MV-4-11 (cell line): ENCODE measurements at regions not wholly inside any gene's neighbourhood (a gene's known extent, or its start where the extent isn't known, plus 50 kb on each side); places are given as distances from the start of the nearest gene placed in this dataset.

ENCODE experiments used
- DNase-seq: peaks from one replicate; lab custom pipeline; 2025; lab: John Stamatoyannopoulos, UW

DNA sequence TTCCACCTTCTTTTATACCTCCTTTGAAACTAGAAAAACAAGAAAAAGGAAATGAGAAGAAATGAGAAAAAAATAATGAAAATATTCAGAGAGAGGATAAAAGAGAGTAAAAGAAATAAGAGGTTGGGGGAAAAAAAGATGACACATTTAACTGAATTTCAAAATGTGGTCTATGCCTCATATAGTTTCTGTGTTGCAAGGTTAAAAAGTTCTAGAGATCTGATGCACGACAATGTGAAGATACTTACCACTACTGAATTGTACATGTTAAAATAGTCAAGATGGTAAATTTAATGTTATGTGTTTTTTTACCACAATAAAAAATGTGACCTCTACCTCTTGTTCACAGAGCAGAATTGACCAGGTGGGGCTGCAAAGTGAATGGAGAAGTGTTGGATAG, 314.8 kb upstream of the OR4E1 start:
- no peak for DNase-seq

DNA sequence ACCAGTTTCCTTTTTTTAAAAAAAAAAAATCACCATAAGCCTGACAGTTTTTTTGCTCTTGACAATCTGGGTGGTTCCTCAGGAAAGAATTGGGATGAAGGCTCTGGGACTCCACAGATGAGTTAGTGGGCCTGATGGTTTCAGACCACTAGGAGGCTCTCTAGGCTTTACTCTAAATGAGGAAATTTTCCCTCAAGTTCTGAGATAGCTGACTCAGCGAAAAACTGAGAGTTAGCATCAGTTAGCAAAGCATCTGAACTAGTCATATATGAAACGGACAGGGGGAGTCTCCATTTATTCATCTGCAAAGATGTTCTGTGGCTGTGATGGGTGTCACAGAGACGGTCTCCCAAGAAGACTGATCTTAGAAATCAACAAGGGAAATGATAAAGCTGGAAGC, 314.3 kb upstream of the OR4E1 start:
- peak; percentile 37 for DNase-seq

DNA sequence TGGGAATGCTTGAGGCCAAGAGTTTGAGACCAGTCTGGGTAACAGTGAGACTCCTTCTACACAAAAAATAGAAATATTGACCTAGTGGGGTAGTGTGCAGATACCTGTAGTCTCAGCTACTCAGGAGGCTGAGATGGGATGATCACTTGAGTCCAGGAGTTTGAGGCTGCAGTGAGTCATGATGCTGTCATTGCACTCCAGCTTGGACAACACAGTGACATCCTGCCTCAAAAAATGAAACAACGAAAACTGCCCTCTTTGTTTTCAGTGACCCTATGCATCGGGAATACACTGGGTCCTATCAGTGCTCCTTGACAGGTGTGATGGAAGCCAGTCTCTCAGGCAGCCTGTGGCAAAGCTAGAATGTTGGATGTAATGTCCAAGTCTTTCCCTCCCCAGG, 311.5 kb upstream of the OR4E1 start:
- no peak for DNase-seq

DNA sequence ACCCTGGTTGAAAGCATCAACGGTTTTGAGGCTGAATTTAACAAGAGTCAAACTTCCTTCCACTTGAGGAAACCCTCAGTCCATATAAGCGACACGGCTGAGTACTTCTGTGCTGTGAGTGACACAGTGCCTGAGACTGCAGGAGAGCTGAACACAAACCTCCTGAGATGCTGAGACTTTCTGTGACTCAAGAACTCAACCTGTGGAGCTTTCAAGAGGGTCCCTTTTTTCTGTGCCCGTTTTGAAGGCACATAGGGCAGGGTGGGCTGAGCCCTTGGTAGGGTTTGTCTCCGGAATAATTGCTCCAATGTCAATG, 305.3 kb upstream of the OR4E1 start:
- DNase-seq: no peak

DNA sequence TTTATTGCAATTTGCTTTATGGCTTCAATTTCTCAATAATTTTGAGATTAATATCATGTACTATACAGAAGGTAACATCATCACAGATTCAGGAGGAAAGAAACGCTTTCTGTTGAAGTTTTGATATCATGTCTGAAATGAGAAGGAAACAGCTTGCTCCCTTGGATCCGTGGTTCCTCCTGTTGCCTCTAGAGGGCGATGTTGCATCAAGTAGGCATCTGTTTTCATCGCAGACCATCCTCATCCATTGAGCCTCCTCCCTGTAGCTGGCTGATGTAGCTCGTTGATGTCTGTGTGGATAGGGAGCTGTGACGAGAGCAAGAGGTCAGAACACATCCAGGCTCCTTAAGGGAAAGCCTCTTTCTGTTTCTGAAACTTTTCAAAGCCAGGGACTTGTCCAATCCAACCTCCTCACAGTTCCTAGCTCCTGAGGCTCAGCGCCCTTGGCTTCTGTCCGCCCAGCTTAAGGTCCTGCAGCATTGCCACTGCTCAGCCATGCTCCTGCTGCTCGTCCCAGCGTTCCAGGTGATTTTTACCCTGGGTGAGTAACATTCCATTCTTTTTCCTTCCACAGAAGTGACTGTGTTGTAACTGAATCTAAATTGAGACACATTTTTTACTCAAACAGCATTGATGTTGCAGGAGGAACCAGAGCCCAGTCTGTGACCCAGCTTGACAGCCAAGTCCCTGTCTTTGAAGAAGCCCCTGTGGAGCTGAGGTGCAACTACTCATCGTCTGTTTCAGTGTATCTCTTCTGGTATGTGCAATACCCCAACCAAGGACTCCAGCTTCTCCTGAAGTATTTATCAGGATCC, 304.8 kb upstream of the OR4E1 start:
- DNase-seq: peak; percentile 27

DNA sequence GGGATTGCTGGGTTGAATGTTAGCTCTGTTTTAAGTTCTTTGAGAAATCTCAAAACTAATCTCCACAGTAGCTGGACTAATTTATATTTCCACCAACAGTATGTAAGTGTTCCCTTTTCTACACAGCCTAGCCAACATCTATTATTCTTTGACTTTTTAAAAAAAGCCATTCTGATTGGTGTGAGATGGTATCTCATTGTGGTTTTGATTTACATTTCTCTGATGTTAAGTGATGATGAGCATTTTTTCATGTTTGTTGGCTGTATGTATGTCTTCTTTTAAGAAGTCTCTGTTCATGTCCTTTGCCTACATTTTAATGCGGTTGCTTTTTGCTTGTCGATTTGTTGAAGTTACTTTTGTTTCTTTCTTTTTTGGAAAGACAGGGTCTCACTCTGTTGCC, 301.1 kb upstream of the OR4E1 start:
- DNase-seq: no peak

DNA sequence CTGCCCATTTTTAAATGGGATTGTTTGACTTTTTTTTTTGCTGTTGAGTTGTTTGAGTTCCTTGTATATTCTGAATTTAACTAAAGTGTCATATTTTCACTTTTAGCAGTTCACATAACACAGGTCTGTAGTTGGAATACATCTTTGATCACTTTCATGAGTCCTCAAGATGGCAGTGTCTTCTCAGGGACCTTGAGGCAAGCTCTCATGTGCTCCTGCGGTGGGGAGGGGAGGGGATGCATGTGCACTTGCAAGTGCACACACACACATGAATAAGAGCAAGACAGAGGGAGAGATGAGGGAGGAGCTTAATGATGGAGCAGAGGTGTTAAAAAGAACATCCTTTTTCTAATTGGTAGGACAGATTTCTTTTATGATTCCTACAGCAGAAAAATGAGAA, 291.4 kb upstream of the OR4E1 start:
- DNase-seq: no peak

DNA sequence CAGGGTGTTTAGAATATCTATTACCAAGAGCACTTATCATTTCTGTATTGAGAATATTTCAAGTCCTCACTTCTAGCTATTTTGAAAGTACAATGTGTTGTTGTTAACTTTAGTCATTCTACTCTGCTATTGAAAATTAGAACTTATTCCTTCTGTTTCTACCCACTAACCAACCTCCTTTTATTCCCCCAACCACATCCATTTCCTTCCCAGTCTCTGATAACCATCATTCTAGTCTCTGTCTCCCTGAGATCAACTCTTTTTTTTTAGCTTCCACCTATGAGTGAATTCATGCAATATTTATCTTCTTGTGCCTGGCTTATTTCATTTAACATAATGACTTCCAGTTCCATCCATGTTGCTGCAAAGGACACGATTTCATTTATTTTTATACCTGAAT, 290.6 kb upstream of the OR4E1 start:
- DNase-seq: no peak

DNA sequence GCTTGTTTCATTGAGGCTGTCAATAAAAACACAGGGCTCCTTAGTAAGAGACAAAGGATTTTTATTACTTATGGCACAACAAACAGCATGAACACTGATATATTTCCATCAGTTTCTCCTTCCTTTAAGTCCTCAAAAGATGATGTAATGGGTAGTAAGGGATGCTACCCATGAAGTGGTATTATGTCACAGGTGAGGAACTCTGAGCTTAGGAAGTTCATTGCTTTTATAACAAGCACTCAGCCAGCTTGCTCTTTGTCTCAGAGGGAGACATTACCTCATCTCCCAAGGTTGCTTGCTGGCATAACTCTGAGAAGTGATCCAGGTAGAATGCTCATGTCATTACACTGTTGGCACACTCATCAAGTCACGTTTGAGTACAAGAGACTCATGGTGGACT, 287.0 kb upstream of the OR4E1 start:
- no peak for DNase-seq

DNA sequence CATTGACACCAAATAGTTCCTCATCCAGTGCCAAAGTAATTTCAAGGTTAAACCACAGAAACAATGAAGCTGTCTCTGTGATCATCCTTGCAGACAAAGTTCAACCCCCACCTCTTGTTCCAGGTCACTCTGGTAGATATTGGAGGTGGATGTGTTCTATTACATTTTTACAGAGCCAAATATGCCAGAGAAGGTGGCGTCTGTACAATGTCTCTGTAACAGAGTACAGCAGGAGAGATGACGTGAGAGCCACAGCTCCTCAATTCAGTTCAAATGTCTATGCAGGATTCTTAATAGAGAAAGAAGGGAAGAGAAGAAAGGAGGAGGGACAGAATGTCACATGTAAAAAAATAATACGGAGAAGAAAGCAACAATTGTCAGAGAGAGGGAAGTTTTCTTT, 268.3 kb upstream of the OR4E1 start:
- DNase-seq: no peak

DNA sequence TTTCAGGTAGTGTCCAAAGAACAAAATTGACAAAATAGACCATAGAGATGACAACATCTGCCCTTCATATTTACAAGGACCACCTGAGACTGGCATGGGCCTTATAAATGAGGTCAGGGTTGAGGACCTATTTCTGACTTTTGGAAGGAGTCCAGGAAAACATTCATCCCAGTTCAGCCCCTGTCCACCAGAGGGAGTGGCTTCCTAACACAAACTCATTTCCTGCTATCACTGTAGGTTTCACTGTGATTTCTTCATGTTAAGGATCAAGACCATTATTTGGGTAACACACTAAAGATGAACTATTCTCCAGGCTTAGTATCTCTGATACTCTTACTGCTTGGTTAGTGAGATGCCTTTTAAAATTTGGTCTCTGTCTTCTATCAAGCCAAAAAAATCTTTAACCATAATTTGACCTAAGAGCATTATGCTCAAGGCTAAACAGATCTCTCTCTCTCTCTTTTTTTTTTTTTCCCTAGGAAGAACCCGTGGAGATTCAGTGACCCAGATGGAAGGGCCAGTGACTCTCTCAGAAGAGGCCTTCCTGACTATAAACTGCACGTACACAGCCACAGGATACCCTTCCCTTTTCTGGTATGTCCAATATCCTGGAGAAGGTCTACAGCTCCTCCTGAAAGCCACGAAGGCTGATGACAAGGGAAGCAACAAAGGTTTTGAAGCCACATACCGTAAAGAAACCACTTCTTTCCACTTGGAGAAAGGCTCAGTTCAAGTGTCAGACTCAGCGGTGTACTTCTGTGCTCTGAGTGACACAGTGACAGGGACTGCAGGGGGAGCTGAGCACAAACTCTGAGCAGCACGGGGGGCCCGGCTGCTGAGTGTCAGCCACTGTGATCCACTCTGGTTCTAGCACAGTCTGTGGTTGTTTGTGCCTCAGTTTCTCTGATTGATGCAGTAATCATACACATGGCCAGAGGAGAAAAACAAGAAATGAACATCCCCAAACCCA, 267.6 kb upstream of the OR4E1 start:
- DNase-seq: peak; percentile 2

DNA sequence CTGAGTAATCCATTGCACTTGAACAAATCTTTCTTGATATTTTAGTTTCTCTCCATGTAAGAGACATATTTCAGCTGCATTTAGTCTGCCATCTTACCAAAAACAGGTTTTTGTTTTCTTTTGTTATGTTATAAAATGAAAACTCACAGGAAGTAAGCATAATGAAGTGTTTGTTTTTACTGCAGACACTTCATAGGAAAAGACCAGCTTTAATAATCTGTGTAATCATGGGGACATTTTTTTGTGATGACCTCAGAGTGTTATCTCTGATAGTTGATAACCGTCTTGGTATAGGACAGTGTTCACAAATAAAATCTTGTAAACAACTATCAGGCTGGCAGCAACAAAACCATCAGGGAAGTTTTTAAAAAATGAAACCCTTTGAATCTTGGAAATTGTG, 266.2 kb upstream of the OR4E1 start:
- no peak for DNase-seq

DNA sequence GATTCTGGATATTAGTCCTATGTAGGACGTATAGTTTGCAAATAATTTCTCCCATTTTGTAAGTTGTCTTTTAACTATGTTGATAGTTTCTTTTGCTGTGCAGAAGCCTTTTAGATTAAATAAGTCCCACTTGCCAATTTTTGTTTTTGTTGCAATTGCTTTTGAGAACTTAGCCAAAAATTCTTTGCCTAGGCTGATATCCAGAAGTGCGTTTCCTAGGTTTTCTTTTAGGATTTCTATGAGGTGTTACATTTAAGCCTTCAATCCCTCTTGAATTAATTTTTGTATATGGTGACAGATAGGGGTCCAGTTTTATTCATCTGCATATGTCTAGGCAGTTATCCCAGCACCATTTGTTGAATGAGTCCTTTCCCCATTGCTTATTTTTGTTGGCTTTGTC, 264.4 kb upstream of the OR4E1 start:
- DNase-seq: no peak

DNA sequence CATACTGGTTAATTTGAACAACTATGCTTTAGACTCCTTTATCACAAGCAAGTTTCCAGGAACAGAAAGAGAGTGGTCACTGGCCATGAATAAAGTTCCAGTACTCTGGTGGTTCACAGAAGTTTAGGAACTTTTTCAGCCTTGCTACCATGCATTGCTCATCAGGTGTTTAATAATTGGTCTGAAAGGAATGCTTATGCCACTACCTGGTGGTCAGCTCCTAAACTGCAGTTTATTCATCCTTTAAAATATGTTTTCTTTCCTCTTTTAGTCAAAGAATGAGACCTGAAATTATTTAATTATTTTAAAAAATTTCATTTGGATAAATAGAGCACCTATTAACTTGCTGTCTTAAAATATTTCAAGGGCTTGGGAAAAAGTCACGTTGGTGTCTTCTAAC, 260.1 kb upstream of the OR4E1 start:
- no peak for DNase-seq

DNA sequence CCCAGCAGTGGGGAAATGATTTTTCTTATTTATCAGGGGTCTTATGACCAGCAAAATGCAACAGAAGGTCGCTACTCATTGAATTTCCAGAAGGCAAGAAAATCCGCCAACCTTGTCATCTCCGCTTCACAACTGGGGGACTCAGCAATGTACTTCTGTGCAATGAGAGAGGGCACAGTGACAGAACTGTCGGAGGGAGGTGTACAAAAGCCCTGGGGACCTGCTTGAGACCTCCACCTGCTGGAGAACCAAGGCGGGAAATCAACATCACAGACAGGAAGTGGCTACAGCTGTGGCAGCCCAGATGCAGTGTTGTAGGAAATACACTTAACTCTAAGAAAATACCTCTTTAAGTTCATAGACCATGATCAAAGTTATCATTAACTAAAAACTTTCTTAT, 250.9 kb upstream of the OR4E1 start:
- no peak for DNase-seq

DNA sequence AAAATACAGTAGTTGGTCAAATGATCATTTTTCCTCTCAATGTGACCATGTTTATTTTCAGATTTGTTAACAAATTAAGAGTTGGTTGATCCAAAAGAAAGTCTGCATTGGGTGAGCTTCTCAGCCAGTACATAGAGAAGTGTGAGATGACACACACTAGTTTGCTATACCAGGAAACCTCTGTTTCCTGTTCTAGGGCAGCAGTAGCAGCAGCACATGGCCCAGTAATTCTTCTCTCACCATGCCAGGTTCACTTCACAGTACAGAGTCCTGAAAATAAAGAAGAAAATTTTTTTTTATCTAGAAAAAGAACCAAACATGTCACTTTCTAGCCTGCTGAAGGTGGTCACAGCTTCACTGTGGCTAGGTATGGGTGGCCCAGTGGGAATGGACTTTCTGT, 250.2 kb upstream of the OR4E1 start:
- DNase-seq: no peak

DNA sequence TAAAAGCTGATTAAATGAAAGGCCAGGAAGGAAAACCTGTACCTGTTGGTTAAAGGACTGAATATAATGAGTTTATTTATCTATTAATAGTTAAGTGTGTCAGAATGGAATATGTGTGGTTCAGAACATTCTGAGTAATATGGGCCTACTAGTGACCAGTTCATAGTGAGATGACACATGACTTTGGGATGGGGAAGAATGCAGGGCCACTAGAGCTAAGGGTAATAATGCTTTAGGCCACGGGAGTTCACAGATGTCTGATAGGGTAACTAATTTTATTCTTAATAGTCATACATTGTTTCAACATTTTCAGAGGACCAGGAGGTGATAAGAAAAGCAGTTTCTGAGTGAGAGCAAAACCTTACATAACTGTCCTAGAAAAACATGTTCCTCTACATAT, 247.8 kb upstream of the OR4E1 start:
- no peak for DNase-seq

DNA sequence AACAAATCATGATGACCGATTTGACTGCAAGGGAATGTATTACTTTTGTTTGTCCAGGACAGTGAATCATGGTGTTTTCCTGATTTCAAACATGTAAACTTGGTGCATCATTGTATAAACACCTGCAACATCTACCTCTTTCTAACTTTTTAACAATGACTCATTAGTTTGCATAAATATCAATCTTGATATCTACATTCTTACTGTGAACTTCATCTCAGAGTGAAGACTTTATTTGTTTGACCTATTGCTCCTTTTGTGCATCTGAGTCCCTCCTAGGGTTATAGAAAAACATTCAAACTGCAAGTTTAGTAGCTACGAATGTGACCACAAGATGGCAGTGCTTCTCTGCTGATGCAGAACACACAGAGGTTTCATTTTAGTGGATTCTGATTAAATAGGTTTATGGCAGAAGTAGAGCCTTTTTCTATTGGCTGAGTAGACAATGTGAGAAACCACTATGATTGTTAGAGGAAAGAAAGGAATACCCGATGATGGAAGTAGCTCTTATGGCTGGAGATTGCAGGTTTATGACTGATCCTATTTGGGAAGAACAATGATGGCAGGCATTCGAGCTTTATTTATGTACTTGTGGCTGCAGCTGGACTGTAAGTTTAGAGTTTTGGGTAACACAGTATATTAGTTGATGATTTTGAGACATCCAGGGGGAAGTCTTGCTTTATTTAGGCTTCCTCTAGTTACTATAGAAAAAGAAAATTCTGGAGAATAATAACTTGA, 244.2 kb upstream of the OR4E1 start:
- no peak for DNase-seq

DNA sequence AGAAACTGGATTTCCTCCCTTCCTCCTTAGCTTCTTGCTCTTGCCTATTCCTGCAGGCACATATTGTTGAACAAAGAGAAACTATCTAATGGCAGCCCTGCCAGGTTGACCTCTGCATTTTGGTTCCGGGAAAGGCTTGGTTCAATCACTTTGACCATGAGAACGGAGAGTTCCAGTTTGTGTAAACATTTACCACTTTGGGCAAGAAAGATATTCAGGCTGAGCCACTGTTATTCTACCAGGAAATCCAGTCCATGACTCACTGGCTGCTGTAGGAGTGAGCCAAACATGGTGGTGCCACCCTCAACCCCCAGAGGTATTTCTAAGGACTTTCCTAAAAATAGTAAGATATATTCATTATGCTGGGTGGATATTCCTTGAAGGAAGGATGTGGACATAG, 242.2 kb upstream of the OR4E1 start:
- DNase-seq: no peak

DNA sequence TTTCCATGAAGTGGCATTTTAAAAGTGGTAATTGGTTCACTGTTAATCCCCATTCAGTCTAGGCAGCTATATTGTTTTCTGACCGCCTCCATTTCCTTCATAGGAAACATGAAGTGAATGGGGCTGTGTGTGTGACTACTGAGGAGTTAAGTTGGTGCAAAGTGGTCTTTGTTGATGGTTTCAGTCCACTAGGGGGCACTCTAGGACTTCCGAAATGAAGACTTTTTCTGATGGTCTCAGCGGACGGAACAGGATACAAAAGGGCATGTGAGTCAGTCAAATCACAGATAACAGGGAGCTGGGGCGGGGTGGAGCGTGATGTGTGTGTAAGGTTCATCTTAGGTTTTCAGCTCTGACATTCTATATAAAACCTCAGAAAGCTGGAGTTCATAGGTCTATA, 240.1 kb upstream of the OR4E1 start:
- DNase-seq: peak; percentile 71

DNA sequence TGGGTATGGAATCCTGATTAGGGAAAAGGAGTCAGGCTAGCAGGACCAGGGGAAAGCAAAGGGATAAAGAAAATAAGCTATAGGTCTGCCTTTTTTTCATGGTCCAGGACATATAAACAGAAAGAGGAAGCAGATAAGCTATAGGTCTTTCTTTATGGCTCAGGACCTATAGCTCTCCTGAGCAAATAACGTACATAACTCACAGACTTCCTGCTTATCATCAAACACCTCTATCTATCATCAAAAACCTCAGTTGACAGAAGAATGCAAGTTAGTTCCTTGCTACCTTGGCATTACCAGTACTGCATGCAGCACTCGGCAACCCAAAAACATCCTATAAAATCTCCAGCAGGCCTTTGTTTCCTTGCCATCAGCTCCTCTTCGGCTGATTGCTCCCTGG, 238.7 kb upstream of the OR4E1 start:
- no peak for DNase-seq

DNA sequence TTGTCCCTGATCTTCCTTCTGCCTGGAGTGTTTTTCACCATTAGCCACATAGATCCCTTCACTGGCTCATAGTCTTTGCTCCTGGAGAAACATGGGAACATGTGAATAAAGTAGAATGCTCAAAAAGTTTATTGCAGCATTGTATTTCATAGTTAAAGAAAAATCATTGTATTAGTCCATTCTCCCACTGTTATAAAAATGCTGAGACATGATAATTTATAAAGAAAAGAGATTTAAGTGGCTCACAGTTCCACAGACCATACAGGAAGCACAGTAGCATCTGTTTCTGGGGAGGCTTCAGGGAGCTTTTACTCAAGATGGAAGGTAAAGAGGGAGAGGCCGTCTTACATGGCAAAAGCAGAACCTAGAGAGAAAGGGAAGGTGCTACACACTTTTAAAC, 238.3 kb upstream of the OR4E1 start:
- DNase-seq: no peak

DNA sequence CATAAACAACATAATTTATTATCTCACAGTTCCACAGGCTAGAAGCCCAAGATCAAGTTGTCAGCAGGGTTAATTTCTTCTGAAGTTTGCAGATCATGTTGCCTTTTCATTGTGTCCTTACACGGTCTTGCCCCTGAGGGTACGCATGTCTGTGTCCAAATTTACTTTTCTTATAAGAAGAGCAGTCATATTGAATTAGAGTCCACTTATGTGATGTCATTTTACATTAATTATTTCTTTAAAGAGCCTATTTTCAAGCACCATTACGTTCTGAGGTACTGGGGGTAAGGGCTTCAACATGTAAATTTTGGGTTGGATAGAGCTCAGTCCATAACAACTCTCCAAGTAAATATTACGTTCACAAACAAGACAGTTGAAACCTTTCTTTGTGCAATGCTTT, 236.6 kb upstream of the OR4E1 start:
- DNase-seq: no peak
